ENCODE measurements at regions not wholly inside any gene's neighbourhood (a gene's known extent, or its start where the extent isn't known, plus 50 kb on each side); places are given as distances from the start of the nearest gene placed in this dataset.

DNA sequence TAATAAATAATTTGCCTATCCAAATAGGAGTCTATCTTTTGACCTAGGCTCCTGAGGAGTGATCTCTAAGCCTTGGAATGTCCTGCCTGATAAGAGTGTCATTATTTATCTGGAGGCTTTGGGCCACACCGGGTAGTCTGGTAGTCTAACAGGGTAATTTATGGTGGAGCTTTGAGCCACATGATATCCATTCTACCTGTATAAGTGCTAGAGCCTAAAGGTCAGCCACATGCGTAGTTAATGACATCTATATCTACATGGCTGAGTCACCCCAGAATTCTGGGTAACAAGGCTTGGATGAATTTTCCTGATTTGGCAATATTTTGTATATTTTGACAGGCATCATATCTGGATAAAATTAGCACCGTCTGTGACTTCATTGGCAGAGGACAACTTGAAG lies 681.4 kb downstream of the MCTP2 start:
- 0 out of 2 replicates have a peak, but pooled peaks cover 2% of the 10 kb centered on the region for H3K9me3 ChIP-seq (replicated peaks; ENCODE audit: insufficient read depth, low read length)
- H4K20me1 ChIP-seq (ENCODE audit: insufficient read depth, low read length): no peaks in the 10 kb centered on the region
- H3K36me3 ChIP-seq (replicated peaks; ENCODE audit: insufficient read depth, low read length): no peaks in the 10 kb centered on the region
- H3K27me3 ChIP-seq (replicated peaks; ENCODE audit: insufficient read depth, low read length): no peaks in the 10 kb centered on the region
- no peak overlapping the region for H2AFZ ChIP-seq (ENCODE audit: low read length)
- H3F3A ChIP-seq (ENCODE audit: insufficient read depth, low read length): no peaks in the 10 kb centered on the region
- H3K4me2 ChIP-seq (ENCODE audit: low read depth, low read length): no peak overlapping the region
- H3K4me3 ChIP-seq (ENCODE audit: low read length): no peak overlapping the region
- H3K9me2 ChIP-seq (replicated peaks; ENCODE audit: insufficient read depth, low read length): no peaks in the 10 kb centered on the region
- TF ChIP-seq EZH2 (optimal IDR thresholded peaks at IDR 0.05; ENCODE audit: low read depth, low read length): no peak
- TF ChIP-seq EZH2phosphoT487 (IDR thresholded peaks at IDR 0.05; ENCODE audit: low read length): no peak
- TF ChIP-seq, protein P1, sequence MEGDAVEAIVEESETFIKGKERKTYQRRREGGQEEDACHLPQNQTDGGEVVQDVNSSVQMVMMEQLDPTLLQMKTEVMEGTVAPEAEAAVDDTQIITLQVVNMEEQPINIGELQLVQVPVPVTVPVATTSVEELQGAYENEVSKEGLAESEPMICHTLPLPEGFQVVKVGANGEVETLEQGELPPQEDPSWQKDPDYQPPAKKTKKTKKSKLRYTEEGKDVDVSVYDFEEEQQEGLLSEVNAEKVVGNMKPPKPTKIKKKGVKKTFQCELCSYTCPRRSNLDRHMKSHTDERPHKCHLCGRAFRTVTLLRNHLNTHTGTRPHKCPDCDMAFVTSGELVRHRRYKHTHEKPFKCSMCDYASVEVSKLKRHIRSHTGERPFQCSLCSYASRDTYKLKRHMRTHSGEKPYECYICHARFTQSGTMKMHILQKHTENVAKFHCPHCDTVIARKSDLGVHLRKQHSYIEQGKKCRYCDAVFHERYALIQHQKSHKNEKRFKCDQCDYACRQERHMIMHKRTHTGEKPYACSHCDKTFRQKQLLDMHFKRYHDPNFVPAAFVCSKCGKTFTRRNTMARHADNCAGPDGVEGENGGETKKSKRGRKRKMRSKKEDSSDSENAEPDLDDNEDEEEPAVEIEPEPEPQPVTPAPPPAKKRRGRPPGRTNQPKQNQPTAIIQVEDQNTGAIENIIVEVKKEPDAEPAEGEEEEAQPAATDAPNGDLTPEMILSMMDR (IDR thresholded peaks at IDR 0.05; ENCODE audit: low read length): no peak
- H3K4me1 ChIP-seq (ENCODE audit: low read length): no peaks in the 10 kb centered on the region
- no peak overlapping the region for H3K27ac ChIP-seq (ENCODE audit: low read length)
- DNase-seq: no peak
- H3K9ac ChIP-seq (ENCODE audit: low read length): no peak overlapping the region
- H3K79me2 ChIP-seq (ENCODE audit: low read length): no peaks in the 10 kb centered on the region

DNA sequence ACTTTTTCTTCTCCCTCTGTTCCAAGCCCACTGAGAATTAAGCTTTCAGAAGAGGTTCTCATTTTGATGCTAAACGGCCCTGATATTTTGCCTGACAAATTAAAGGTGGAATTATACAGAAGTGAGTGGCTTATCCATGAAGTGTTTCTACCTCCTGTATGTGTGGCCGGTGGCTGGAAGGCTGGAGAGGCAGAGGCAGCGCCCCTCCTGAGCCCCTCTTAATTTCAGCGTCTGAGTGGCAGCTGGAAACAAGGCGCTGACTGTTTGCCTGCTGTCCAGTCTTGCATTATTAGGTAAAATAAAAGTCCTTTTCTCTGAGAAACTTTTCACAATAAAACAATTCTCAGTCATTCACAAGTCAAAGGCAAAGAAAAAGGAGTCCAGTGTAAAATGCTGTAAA lies 685.7 kb downstream of the MCTP2 start:
- TF ChIP-seq EZH2 (optimal IDR thresholded peaks at IDR 0.05; ENCODE audit: low read depth, low read length) (no peak), EZH2phosphoT487 (IDR thresholded peaks at IDR 0.05; ENCODE audit: low read length) (no peak)
- TF ChIP-seq, protein P1 (IDR thresholded peaks at IDR 0.05; ENCODE audit: low read length): no peak
- no peaks in the 10 kb centered on the region for H3F3A ChIP-seq (ENCODE audit: insufficient read depth, low read length)
- H3K9me2 ChIP-seq (replicated peaks; ENCODE audit: insufficient read depth, low read length): no peaks in the 10 kb centered on the region
- H3K9ac ChIP-seq (ENCODE audit: low read length): no peak overlapping the region
- no peaks in the 10 kb centered on the region for H4K20me1 ChIP-seq (ENCODE audit: insufficient read depth, low read length)
- no peak overlapping the region for H3K4me3 ChIP-seq (ENCODE audit: low read length)
- no peak overlapping the region for H3K27ac ChIP-seq (ENCODE audit: low read length)
- no peaks in the 10 kb centered on the region for H3K79me2 ChIP-seq (ENCODE audit: low read length)
- H3K4me1 ChIP-seq (ENCODE audit: low read length): no peaks in the 10 kb centered on the region
- H3K36me3 ChIP-seq (replicated peaks; ENCODE audit: insufficient read depth, low read length): no peaks in the 10 kb centered on the region
- no peak for DNase-seq
- no peak overlapping the region for H2AFZ ChIP-seq (ENCODE audit: low read length)
- no peak overlapping the region for H3K4me2 ChIP-seq (ENCODE audit: low read depth, low read length)
- 0 out of 2 replicates have a peak, but pooled peaks cover 2% of the 10 kb centered on the region for H3K9me3 ChIP-seq (replicated peaks; ENCODE audit: insufficient read depth, low read length)
- H3K27me3 ChIP-seq (replicated peaks; ENCODE audit: insufficient read depth, low read length): no peaks in the 10 kb centered on the region

DNA sequence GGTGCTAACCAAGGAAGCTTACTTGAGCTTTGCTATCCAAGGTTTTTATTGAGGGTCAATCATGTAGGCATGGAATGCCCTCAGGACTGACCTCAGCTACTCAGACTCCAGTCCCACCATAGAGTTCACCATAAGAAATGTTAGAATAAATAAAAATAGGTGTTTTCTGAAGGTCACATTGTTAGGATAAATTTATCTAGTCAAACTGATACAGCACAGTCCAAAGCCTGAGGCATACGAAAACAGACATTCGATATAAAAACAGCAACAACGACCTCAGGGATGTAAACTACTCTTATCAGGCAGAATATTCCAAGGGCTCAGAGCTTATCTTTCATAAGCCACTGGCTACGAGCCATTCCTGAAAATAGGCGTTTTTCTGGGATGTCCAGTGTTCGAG lies 690.6 kb downstream of the MCTP2 start:
- Histone ChIP-seq H4K20me1 (ENCODE audit: insufficient read depth, low read length) (no peaks in the 10 kb centered on the region), H3K9me2 (replicated peaks; ENCODE audit: insufficient read depth, low read length) (no peaks in the 10 kb centered on the region), H3F3A (ENCODE audit: insufficient read depth, low read length) (no peaks in the 10 kb centered on the region), H3K9ac (ENCODE audit: low read length) (no peak overlapping the region), H3K4me2 (ENCODE audit: low read depth, low read length) (no peak overlapping the region), H3K27ac (ENCODE audit: low read length) (no peak overlapping the region), H3K4me3 (ENCODE audit: low read length) (no peak overlapping the region), H3K27me3 (replicated peaks; ENCODE audit: insufficient read depth, low read length) (no peaks in the 10 kb centered on the region), H3K79me2 (ENCODE audit: low read length) (no peaks in the 10 kb centered on the region), H3K4me1 (ENCODE audit: low read length) (no peaks in the 10 kb centered on the region), H3K9me3 (replicated peaks; ENCODE audit: insufficient read depth, low read length) (no peaks in the 10 kb centered on the region), H3K36me3 (replicated peaks; ENCODE audit: insufficient read depth, low read length) (no peaks in the 10 kb centered on the region), H2AFZ (ENCODE audit: low read length) (no peak overlapping the region)
- TF ChIP-seq, protein P1 (IDR thresholded peaks at IDR 0.05; ENCODE audit: low read length): no peak
- TF ChIP-seq EZH2phosphoT487 (IDR thresholded peaks at IDR 0.05; ENCODE audit: low read length): no peak
- TF ChIP-seq EZH2 (optimal IDR thresholded peaks at IDR 0.05; ENCODE audit: low read depth, low read length): no peak
- DNase-seq: no peak

Data from MM.1S (cell line).